NOMO-1 treated with dmso at 0.1 percent for 144 hours (cell line): ENCODE measurements at regions not wholly inside any gene's neighbourhood (a gene's known extent, or its start where the extent isn't known, plus 50 kb on each side); places are given as distances from the start of the nearest gene placed in this dataset.

Source experiments
- DNase-seq: peaks from one replicate; lab custom pipeline; 2025; ENCODE audit not compliant: unreplicated experiment; lab: John Stamatoyannopoulos, UW

- DNase-seq, result no peak
These were observed 1017.6 kb downstream of the CNTNAP5 start for GRCh38 chr2:125042727-125043126.

GRCh38 chr2:125070726-125071505 lies 1045.8 kb downstream of the CNTNAP5 start:
- DNase-seq, result no peak

- no peak for DNase-seq
These were observed 1048.4 kb downstream of the CNTNAP5 start for GRCh38 chr2:125073440-125073839.

GRCh38 chr2:125085904-125086303 lies 1060.8 kb downstream of the CNTNAP5 start:
- no peak for DNase-seq

GRCh38 chr2:125086313-125087184 lies 1061.5 kb downstream of the CNTNAP5 start:
- DNase-seq, result no peak

GRCh38 chr2:125092276-125093009 lies 1067.4 kb downstream of the CNTNAP5 start:
- DNase-seq, result no peak

- DNase-seq, result no peak
These were observed 1070.7 kb downstream of the CNTNAP5 start for GRCh38 chr2:125095826-125096225.

- DNase-seq, result no peak
These were observed 1081.6 kb downstream of the CNTNAP5 start for GRCh38 chr2:125106710-125107109.

- no peak for DNase-seq
These were observed 1082.4 kb downstream of the CNTNAP5 start for GRCh38 chr2:125107446-125107845.

GRCh38 chr2:125108251-125108650 lies 1083.2 kb downstream of the CNTNAP5 start:
- DNase-seq, result no peak

GRCh38 chr2:125125902-125126301 lies 1100.8 kb downstream of the CNTNAP5 start:
- DNase-seq, result no peak

- DNase-seq, result no peak
These were observed 1135.9 kb downstream of the CNTNAP5 start for GRCh38 chr2:125160947-125161346.

- DNase-seq, result no peak
These were observed 1142.1 kb downstream of the CNTNAP5 start for GRCh38 chr2:125167152-125167551.

GRCh38 chr2:125167820-125168219 lies 1142.7 kb downstream of the CNTNAP5 start:
- DNase-seq, result no peak

GRCh38 chr2:125168442-125168841 lies 1143.4 kb downstream of the CNTNAP5 start:
- no peak for DNase-seq

- DNase-seq, result no peak
These were observed 1144.1 kb downstream of the CNTNAP5 start for GRCh38 chr2:125169022-125169763.

- no peak for DNase-seq
These were observed 1144.7 kb downstream of the CNTNAP5 start for GRCh38 chr2:125169764-125170146.

GRCh38 chr2:125172181-125172580 lies 1147.1 kb downstream of the CNTNAP5 start:
- no peak for DNase-seq

GRCh38 chr2:125175415-125175814 lies 1150.3 kb downstream of the CNTNAP5 start:
- no peak for DNase-seq

- no peak for DNase-seq
These were observed 1160.7 kb downstream of the CNTNAP5 start for GRCh38 chr2:125185691-125186270.
